Stimulated activated CD8-positive, alpha-beta memory T cell treated with anti-CD3 and anti-CD28 coated beads, Interleukin-12 subunit alpha, Interleukin-12 subunit beta, amount 100 ng/mL, for 4 hours (primary cell): ENCODE measurements at regions not wholly inside any gene's neighbourhood (a gene's known extent, or its start where the extent isn't known, plus 50 kb on each side); places are given as distances from the start of the nearest gene placed in this dataset.

Experiments used
- DNase-seq: peaks from one replicate; pipeline ENCODE4 v3.0.0-alpha.2; 2020; ENCODE audit warnings: low read depth

GRCh38 chr16:87230571-87230970 is 86.6 kb downstream of the C16orf95 start:
- no peak for DNase-seq

DNA sequence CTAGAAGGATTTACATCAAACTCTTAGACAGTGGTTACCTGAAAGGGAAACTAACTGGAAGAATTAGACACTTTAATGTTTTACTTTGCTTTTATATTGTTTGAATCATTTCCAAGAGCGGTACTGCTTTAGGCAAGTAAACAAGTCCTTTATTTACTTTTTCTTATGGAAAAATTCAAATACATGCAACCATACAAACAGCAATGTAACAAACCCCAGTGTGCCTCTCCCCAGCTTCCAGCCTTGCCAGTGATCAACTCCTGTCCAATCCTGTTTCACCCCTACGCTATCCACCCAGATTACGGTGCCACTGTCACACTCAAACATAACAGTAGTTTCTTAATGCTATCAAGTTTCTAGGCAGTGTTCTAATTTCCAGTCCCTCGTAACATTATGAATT is 85.9 kb downstream of the C16orf95 start:
- no peak for DNase-seq

- DNase-seq, result no peak
Observed at GRCh38 chr16:87231911-87232310, 85.3 kb downstream of the C16orf95 start.

- DNase-seq, result no peak
Observed at GRCh38 chr16:87233928-87234327, 83.3 kb downstream of the C16orf95 start.

- no peak for DNase-seq
Observed at GRCh38 chr16:87234601-87235000, 82.6 kb downstream of the C16orf95 start.

- no peak for DNase-seq
Observed at GRCh38 chr16:87235810-87236515, 81.2 kb downstream of the C16orf95 start.

- no peak for DNase-seq
Observed at GRCh38 chr16:87236516-87237115, 80.6 kb downstream of the C16orf95 start.

DNA sequence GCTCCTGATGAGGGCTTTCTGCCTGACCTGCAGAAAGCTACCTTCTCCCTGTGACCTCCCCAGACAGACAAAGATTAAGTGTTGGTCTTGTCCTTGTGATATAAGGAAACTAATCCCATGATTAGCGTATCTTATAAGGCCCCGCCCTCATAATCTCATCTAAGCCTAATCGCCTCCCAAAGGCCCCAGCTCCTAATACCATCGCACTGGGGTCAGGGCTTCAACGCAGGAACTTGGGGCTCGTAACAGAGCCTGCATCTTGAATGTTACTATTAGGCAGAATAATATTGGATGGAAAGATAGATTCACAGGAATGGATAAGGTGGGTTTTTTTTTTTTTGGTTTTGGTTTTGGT is 78.9 kb downstream of the C16orf95 start:
- DNase-seq, result no peak

GRCh38 chr16:87239545-87239944 is 77.6 kb downstream of the C16orf95 start:
- DNase-seq, result no peak

GRCh38 chr16:87240211-87241136 is 76.7 kb downstream of the C16orf95 start:
- DNase-seq, result no peak

DNA sequence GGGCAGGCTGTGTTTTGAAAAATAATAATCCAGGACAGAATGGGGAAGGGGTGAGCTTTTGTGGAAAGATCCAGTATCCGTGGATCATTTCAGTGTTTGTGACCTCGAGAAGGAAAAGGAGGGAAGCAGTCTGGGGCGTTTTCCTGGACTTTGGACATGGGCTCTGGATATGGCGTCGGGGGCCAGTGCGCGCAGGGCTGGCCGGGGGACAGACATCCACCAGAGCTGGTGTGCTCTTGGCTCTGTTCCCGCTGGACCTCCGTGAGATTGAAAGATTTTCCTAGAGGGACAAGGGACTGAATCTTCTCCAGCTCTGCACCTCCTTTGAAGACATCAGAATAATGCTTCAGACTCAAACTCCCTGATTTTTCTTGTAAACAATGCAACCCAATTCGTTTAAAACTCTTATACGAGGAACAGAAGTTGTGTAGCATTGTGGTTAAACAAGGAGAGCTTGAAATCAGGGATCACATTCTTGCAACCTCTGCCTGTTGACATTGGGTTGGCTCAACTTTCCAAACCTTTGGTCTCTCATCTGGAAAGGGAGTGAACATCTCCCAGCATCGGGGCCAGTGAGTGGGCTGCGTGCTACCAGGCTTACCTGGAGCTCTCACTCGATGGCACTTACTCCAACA is 75.9 kb downstream of the C16orf95 start:
- DNase-seq, result no peak

GRCh38 chr16:87243478-87243877 is 73.7 kb downstream of the C16orf95 start:
- no peak for DNase-seq

- DNase-seq, result no peak
Observed at GRCh38 chr16:87244636-87245197, 72.5 kb downstream of the C16orf95 start.

GRCh38 chr16:87245511-87245910 is 71.7 kb downstream of the C16orf95 start:
- no peak for DNase-seq

- no peak for DNase-seq
Observed at GRCh38 chr16:87246269-87247065, 70.7 kb downstream of the C16orf95 start.

- no peak for DNase-seq
Observed at GRCh38 chr16:87248714-87249113, 68.5 kb downstream of the C16orf95 start.

DNA sequence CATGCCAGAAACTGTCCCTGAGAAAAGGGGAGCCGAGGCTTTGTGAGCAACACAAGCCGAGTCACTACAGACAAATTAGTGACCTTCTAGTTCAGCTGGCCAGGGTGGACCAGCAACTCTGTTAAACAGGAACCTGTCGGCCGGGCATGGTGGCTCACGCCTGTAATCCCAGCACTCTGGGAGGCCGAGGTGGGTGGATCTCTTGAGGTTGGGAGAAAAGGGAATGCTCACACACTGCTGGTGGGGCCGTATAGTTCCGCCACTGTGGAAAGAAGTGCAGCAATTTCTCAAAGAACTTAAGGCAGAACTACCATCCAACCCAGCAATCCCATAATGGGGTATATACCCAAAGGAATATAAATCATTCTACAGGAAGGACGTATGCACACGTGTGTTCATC is 67.8 kb downstream of the C16orf95 start:
- DNase-seq, result no peak

GRCh38 chr16:87250431-87250960 is 66.7 kb downstream of the C16orf95 start:
- DNase-seq, result no peak

DNA sequence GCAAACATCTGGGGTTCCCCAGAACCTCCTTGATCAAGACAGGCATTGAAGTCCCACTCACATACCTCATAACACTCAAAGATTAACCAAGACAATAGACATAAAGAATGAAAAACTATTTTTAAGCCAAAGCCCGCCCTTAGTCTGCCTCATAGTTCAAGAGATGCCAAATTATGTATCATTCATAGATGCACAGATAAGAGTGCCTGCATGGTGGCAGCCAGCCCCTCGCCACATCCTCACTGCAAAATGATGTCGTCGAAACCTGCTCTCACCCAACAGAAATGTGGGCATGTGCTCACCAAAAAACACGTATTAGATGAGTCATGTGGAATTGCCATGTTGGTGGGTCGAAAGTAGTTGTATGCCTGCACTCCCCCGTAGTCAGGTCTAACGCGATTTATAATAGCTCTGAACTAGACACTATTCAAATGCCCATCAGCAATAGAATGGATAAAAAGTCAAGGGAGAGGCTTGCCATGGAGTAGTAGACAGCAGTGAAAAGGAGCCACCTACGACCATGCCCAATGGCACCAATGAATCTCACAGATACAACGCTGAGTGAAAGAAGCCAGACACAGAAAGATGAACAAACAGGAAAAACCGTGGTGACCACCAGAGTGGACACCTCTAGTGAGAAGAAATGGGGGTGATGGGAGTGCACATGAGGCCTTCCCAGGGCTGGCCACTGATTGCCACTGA is 64.8 kb downstream of the C16orf95 start:
- no peak for DNase-seq
